ENCODE measurements at regions not wholly inside any gene's neighbourhood (a gene's known extent, or its start where the extent isn't known, plus 50 kb on each side); places are given as distances from the start of the nearest gene placed in this dataset.

DNA sequence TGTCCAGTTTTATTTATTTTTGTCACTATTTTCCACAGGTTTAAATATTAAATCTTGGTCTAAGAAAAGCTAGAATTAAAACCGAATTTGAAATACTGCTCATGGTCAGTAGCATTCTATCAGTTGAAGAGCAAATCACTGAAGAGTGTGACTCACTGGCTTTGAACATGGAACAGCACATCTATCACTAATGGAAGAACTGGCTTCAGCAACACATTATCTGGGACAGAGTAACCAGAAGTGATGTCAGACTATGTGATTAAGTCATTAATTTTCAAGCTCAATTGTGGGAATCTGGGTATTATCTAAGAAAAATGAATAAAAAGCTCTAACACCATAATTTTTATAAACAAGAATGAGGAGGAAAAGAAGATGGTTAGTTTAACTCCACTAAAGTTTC is 527.5 kb downstream of the TMTC2 start:
- TF ChIP-seq POLR2A (IDR thresholded peaks at IDR 0.05) = no peak
- TF ChIP-seq, protein P1, sequence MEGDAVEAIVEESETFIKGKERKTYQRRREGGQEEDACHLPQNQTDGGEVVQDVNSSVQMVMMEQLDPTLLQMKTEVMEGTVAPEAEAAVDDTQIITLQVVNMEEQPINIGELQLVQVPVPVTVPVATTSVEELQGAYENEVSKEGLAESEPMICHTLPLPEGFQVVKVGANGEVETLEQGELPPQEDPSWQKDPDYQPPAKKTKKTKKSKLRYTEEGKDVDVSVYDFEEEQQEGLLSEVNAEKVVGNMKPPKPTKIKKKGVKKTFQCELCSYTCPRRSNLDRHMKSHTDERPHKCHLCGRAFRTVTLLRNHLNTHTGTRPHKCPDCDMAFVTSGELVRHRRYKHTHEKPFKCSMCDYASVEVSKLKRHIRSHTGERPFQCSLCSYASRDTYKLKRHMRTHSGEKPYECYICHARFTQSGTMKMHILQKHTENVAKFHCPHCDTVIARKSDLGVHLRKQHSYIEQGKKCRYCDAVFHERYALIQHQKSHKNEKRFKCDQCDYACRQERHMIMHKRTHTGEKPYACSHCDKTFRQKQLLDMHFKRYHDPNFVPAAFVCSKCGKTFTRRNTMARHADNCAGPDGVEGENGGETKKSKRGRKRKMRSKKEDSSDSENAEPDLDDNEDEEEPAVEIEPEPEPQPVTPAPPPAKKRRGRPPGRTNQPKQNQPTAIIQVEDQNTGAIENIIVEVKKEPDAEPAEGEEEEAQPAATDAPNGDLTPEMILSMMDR (IDR thresholded peaks at IDR 0.05) = no peak

All from right lobe of liver (tissue), 4 donors.